Stimulated activated CD4-positive, alpha-beta T cell treated with anti-CD3 and anti-CD28 coated beads, Interleukin-12 subunit alpha, Interleukin-12 subunit beta, amount 100 ng/mL, for 48 hours (primary cell): ENCODE measurements at regions not wholly inside any gene's neighbourhood (a gene's known extent, or its start where the extent isn't known, plus 50 kb on each side); places are given as distances from the start of the nearest gene placed in this dataset.
"Not testable (repeated sequence)": the region's sequence is repeated elsewhere in the genome, so short reads cannot be mapped to it uniquely, and the experiment has no call there.

Experiments
- DNase-seq, 3 donors: peaks; one replicate each; pipeline ENCODE4 v3.0.0-alpha.2; 2020; ENCODE audit warnings: low read depth in 2 of 3, low spot score in 1 of 3

- no peak for DNase-seq
Observed at GRCh38 chr2:4039896-4040295, 336.5 kb downstream of the DCDC2C start.

- DNase-seq, result peak in 1 of 3 donors; percentile 3
Observed at GRCh38 chr2:4047961-4048891, 344.9 kb downstream of the DCDC2C start.

DNA sequence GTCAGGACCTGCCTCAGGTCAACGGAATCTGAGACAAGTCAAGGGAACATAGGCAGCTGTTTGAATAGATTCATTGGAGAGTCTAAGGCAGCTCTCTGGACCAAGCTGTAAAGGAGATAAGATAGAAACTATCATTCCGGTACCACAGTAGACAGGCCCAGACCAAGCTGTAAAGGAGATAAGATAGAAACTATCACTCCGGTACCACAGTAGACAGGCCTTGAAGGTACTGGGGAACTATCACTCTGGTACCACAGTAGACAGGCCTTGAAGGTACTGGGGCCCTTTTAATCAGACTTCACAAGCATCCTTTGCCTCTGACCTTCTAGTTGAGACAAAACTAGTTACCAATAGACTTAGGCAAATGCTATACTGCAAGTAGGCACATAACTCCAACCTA, 346.1 kb downstream of the DCDC2C start:
- no peak for DNase-seq

DNA sequence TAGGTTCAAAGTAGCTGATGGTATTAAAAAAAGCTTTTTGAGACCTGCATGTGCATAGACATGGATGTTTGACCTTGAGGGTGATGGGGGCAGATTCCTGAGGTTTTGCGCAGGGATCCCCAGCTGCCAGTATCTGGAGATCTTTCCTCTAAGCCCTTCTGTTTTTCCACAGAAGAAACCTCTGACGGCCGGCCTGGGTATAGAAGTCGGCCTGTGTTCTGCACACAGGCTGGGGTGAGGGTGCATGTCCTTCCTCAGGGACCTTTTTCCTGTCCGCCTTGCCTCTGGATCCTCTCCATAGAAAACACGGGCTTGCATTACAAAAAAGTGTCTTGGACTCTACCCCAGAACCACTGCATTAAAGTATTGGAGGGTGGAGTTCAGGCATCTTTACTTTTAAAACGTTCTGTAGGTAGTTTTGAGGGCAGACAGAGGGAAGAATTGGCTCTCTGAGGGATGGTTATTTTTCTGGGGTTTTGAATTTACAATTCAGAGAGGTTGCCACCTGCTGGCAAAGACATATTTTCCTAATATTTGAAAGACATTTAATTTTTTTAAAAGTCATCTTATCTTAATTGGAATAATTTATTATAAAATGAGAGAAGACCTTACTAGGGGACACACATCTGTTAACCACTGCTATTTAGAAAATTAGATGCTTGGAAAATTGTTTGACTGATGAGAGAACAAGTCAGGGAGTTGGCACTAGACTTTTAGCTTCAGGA, 350.6 kb downstream of the DCDC2C start:
- no peak for DNase-seq

- no peak for DNase-seq
Observed at GRCh38 chr2:4066217-4066616, 362.8 kb downstream of the DCDC2C start.

- no peak for DNase-seq
Observed at GRCh38 chr2:4073026-4073569, 369.7 kb downstream of the DCDC2C start.

DNA sequence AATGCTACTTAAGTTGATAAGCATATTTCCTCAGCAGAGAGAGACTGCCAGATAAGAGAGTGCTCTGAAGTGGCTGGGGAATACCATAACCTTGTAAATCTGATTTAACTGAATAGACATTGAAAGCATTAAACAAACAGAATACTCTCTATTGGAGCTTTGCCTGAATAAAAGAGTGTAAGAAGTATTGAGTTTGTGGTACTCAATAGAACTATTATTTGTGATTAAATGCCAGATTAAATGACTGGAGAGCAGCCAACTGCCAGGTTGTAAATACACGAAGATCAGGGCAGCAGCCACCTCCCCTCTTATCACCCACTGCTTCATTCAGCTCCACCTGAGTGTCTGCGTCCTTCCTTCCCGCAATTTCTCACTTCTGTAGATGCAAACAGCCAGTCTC, 373.6 kb downstream of the DCDC2C start:
- DNase-seq, result no peak

GRCh38 chr2:4085186-4085585, 381.8 kb downstream of the DCDC2C start:
- no peak for DNase-seq

DNA sequence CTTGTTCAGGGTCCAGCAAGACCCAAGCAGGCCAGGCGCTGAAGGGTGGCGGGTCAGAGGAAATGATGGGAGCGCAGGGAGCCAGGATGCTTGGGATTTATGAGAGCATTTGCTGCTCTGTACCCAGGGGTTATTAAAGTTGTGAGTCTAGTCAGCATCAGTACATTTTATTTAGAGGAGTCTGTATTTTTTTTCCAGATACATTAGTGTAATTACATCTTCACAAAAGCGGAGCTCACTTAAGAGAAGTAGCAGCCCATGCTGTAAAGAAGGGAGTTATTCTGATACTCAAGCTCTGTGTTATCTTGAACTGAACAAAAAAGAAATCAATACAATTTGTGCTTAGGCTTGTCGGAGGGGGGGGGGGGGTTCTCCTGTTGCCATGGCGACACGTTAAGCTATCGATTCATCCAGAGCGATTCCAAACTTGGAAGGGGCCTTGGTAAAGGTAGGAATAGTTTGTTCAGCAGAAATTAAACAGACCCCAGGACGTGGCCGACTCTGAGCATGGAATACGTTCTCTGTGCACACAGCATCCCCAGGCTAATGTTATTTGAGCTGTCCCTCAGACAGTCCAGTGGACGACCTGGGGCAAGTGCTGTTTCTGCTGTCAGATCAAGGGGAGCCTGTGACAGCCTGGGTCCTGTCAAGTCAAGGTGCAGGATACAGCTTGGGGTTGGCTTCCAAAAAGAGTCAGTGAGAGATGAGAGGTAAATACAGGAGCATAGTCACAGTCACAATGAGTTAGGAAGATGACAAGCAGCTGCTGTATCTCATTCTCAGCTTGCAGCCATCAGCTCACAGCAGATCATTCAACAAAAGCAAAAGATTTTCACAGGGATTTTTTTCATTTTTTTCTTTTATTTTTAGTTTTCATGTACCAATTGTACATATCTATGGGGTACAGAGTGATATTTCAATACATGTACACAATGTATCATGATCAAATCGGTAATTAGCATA, 387.6 kb downstream of the DCDC2C start:
- no peak for DNase-seq

GRCh38 chr2:4091869-4092268, 388.5 kb downstream of the DCDC2C start:
- no peak for DNase-seq

DNA sequence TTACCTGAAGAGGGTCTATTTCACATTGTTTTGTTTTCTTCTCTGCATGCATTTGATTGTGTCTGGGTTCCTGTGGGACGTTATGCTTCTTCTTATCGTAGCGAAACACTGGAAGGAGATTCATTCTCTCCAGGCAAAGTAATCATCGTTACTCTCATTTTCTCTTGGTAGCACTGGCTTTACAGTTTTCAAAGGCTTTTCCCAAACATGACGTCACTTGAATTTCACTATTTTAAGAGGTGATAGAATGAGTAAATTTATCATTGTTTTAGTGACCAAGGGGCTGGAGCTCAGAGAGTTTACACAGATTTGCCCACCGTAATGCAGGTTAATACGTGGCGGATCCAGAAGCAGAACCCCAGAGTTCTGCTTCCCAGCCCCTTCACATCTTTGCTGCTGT, 391.4 kb downstream of the DCDC2C start:
- no peak for DNase-seq

- no peak for DNase-seq
Observed at GRCh38 chr2:4096978-4097766, 393.8 kb downstream of the DCDC2C start.

DNA sequence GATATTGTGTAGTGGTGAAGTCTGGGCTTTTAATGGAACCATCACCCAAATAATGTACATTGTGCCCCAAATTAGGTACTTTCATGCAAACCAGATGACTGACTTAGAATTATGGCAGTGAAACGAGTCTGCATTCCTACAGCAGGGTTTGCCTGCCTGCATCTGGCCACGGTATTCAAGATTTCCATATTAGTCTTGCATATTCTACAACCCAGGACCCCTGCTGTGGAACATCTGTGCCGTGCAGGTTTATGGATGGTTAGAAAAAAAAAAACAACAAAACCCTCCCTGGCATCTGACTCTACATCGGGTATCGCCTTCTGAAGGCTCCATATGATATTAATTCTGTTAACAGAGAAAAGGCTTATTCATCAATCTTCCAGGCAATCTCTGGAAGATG, 394.8 kb downstream of the DCDC2C start:
- no peak for DNase-seq

DNA sequence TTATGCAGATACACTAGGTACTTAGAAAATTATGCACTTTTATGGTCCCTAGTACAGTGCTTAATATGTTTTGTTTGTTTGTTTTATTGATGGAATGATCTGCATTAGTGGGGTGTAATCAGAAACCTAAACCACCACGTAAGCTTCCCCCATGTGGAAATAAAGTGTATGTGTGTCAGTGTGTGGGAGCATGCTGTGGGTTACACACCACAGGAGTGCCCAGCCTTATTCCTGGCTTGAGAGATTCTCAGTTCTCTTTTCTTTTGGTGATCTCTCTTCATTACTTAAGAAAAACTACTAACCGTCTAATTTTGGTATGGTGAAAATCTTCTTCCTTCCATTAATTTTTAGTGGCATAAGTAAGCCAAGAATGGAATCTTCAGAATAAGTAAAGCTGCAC, 398.6 kb downstream of the DCDC2C start:
- DNase-seq, result no peak

- DNase-seq, result no peak
Observed at GRCh38 chr2:4107179-4107578, 403.8 kb downstream of the DCDC2C start.

DNA sequence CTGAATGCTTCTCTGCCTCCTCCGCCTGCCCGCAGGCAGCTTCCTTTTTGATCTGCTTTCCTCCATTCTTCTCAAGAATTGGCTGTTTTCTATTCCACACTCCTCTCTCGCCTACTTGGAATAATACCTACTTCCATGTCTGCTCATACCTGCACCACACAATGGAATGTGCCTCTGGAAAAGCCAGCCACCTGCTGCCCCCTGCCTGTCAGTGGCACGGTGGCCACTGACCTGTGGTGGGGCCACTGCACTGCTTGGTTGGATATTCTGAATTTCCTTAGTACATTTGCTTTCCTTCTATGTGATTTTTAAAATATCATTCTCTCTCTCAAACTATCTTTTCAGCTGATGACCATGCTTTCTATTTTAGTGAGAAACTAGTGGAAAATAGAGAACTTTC, 406.9 kb downstream of the DCDC2C start:
- no peak for DNase-seq

- not testable (repeated sequence) for DNase-seq
Observed at GRCh38 chr2:4115435-4115834, 412.1 kb downstream of the DCDC2C start.

- DNase-seq, result no peak
Observed at GRCh38 chr2:4122726-4123125, 419.4 kb downstream of the DCDC2C start.

DNA sequence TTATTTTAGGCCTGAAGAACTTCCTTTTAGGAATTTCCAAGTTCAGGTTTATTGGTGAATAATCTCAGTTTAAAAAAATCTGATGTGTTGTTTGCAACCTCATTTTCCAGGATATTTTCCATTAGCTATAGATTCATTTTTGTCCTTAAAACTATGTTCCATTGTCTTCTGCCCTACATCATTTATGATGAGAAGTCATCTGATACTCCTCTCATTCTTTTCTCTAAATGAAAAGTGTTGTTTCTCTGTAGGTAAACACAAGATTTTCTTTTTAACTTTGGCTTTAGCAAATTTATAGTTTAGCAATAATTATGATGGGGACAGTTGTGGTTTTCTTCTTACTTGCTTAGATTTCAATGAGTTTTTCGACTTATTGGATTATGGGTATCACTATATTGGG, 427.3 kb downstream of the DCDC2C start:
- no peak for DNase-seq
